ENCODE measurements at regions not wholly inside any gene's neighbourhood (a gene's known extent, or its start where the extent isn't known, plus 50 kb on each side); places are given as distances from the start of the nearest gene placed in this dataset.

DNA sequence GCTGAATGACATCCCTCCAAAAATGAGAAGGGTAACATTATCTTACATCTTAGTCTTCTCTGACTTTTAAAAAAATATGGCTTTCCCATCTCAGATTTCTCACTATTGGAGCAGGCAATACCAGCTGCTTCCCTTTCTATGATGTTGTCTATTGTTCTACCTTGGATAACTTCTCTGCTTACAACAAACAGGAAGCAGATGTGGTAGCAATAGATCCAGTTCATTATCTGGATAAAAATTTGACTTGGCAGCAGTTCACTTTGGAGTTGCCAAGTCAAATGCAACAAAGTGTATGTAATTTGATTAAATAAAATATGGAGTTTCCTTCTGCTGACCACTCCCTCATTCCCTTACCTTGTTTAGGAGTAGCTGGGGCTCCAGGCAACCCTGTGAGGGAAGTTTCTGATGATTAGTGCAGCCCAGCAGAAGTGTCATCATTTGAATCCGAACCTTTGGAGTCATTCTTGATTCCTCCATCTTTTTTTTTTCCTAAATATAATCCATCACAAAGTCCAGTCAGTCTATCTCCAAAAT is 72.0 kb upstream of the GPRIN3 start:
- intact Hi-C loops (cut with micrococcal nuclease), result no loop called here

DNA sequence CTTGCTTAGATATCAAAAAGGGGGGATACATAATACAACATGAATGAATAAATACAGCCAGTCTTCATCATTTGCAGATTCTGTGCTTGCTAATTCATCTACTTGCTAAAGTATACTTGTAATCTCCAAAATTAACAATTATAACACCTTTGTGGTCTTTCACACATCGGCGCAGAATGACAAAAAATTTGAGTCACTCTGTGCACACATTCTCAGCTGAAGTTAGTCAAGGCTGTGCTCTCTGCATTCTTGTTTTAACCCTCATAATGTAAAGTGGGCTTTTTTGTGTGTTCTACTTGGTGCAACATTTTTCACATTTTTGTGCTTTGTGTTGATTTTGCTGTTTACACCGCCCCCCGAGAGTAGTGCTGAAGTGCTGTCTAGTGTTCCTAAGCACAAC is 65.8 kb upstream of the GPRIN3 start:
- intact Hi-C loops (cut with micrococcal nuclease), result no loop called here

DNA sequence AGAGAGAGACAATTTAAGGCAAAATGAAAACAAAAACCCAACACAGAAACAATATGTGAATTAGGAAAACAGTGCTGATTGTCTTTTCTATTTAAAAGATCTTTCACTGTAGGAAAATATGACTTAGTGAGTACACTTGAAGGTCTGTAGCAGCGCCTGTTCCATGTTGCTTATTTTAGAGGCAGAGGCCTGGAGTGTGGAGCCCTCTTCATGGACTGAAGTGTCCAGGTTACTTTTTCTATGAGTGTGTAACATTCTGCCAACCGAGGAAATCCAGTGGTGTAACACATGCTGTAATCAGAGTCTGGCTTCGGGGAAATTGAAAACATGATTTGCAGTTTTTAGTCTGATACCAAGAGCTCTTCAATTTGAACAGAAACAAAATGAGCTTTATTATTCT is 64.0 kb upstream of the GPRIN3 start:
- intact Hi-C loops (cut with micrococcal nuclease), result no loop called here

DNA sequence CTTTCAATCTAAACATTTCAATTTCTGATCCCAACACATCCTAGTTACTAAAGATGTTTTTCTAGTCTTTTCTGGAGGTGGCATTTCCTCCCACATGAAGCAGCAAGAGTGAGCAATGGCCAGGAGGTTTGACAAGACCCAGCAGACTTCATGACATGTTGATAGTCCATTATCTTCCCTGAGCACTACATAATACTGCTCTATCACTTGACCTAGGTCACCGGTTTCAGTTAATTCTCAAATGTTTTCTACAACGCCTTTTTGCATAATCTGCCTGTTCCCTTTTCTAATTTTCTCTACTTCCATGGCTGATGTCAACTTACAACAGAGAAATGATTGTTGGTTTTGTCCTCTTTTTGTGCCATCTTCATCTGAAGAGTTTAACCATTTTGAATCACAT is 62.0 kb upstream of the GPRIN3 start:
- intact Hi-C loops (cut with micrococcal nuclease), result no loop called here

DNA sequence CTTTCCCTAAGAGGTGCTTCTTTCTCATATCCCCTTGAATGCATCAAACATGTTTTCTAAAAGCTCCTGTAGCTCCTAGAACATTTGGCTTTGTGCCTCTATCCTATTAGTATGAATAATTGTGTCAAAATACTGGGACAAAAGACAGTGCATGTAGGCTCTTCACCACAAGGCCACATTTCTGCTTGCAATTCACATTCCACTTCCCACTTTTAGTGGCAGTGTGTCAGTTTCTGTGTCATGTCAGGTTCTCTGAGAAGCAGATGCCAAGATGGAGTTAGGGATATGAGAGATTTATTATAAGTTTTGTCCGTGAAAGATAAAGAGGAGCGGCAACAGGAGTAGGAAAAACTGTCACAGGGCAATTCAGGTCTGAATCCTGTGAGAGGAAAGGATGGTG is 61.3 kb upstream of the GPRIN3 start:
- intact Hi-C loops (cut with micrococcal nuclease), result no loop called here

DNA sequence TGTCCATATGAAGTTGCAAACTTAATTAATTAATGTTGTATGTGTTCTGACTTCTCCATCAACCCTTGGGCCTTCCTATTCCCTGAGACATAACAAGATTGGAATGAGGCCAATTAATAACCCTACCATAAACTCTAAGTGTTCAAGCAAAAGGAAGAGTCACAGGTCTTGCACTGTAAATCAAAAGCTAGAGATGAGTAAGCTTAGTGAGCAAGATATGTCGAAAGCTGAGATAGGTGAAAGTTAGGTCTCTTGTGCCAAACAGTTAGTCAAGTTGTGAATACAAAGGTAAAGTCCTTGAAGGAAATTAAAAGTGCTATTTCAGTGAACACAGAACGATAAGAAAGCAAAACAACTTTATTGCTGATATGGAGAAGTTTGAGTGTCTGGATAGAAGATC is 58.2 kb upstream of the GPRIN3 start:
- intact Hi-C loops (cut with micrococcal nuclease), result no loop called here

DNA sequence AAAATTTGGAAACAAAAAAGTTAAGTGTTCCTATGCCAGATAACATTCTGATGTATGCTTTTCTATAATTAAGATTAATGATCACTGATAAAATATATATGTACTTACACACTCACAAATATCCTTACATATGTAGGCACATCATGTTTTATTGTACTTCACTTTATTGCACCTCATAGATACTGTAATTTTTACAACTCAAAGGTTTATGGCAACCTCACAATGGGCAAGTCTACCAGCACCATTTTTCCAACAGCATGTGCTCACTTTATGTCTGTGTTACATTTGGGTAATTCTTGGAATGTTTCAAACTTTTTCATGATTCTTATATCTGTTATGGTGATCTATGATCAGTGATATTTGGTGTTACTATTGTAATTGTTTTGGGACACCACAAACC is 57.8 kb upstream of the GPRIN3 start:
- intact Hi-C loops (cut with micrococcal nuclease), result no loop called here

DNA sequence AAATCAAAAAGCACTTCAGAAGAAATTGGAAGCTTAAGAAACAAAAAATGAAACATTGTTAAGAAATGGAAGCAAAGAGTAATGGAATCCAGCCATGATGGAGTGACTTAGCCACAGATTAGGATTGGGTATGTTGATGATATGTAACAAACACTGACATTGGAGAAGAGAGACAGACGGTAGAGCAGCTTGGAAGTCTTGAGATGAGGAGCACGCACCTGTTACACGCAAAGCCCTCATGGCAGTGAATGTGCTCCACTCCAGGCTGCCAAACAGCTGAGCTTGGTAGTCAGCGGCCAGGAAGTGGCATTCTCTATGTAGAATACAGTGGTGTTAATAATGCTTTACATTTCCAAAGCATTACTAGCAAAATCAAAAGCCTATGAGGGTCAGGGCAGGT is 56.9 kb upstream of the GPRIN3 start:
- intact Hi-C loops (cut with micrococcal nuclease), result no loop called here

DNA sequence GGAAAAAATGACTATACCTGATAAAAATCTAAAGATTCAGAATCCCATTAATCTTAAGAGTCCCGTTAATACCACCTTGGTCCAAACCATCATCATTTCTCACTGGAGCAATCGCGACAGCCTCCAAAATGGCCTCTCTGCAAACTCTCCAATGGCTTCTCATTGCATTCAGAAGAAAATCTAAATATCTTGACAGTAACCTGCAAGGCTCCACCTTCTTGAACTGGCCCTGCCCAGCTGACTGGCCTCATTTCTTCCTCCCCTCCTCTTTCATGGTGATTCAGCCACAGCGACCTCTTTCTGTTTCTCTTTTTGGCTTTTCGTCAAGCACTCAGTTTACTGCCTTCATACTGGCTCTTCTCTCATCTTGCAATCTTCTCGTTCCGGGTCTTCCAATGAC is 56.2 kb upstream of the GPRIN3 start:
- intact Hi-C loops (cut with micrococcal nuclease), result no loop called here

DNA sequence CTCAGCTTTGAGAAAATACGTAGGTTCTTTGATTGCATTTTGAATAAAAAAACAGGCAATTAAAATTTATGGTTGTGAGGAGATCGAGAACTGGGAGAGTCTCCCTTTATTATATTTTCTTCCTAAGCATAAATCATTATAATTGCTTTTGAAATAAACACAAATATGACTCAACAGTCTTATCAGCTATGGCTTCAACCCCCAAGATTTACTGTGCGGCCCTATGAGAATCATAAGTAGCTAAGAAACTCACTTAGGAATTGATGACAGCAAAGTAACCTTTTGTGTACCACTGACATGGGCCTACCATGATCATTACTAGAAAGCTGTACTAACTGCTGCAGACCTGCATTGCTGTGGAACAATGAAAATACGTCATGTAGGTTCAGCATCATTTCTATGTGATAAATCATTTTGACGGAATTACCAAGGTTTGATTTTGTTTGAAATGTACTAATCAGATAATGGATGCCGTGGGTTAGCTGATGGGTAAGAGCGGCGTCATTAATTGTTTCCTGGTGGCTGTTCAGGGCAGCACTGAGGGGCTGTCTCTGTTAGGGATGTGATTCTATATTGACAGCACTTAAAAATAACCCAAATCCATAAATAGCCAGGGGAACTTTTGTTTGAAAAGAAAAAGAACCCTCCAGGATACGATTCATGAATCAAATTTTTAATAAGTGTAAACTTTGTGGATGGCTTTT is 51.5 kb upstream of the GPRIN3 start:
- intact Hi-C loops (cut with micrococcal nuclease), result no loop called here

DNA sequence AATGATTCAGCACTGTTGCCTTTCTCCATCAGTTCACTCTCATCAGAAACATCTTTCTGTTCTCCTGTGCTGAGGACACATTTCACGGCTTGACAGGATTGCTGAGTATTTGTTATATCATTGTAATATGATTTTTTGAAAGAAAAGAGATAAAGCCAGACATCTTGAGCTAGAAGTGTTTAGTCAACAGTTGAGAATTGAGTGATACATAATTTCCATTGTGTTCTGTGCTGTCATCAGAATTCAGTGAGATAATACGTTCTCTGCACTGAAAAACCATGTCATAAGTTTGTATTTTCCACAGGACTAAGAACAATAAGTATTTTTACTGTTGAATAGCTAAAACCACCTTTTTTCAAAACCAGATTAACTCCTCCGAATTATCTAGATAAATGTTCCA is 50.2 kb upstream of the GPRIN3 start:
- intact Hi-C loops (cut with micrococcal nuclease), result no loop called here

Measured in T-helper 2 cell treated with Interferon-gamma antibody and Interleukin-4, amounts not matched to agents 100 ng/mL and 5 ng/mL, for 36 hours (primary cell).